ENCODE measurements at regions not wholly inside any gene's neighbourhood (a gene's known extent, or its start where the extent isn't known, plus 50 kb on each side); places are given as distances from the start of the nearest gene placed in this dataset.

GRCh38 chr14:51507511-51507905, 144.2 kb upstream of the FRMD6 start:
- no peak overlapping the region for H3K27ac ChIP-seq (ENCODE audit: low read length)

GRCh38 chr14:51507906-51508511, 143.7 kb upstream of the FRMD6 start:
- Histone ChIP-seq H3K27me3 (ENCODE audit: insufficient read depth, low read length) (no peaks in the 10 kb centered on the region), H3K36me3 (ENCODE audit: insufficient read depth, low read depth, low read length) (no peaks in the 10 kb centered on the region), H3K9ac (ENCODE audit: low read depth, low read length) (no peak overlapping the region), H3K4me3 (ENCODE audit: low read length) (no peak overlapping the region), H3K9me3 (ENCODE audit: insufficient read depth, low read depth, low read length) (no peaks in the 10 kb centered on the region), H3K4me1 (ENCODE audit: insufficient read depth, low read length) (no peaks in the 10 kb centered on the region; the same call in 1 of the 2 replicates), H3K27ac (ENCODE audit: low read length) (no peak overlapping the region)

More at GRCh38 chr14:51507511-51507905, 144.2 kb upstream of the FRMD6 start:
- Histone ChIP-seq H3K36me3 (ENCODE audit: insufficient read depth, low read depth, low read length) (no peaks in the 10 kb centered on the region), H3K4me1 (ENCODE audit: insufficient read depth, low read length) (no peaks in the 10 kb centered on the region; the same call in 1 of the 2 replicates), H3K9ac (ENCODE audit: low read depth, low read length) (no peak overlapping the region), H3K9me3 (ENCODE audit: insufficient read depth, low read depth, low read length) (no peaks in the 10 kb centered on the region), H3K27me3 (ENCODE audit: insufficient read depth, low read length) (no peaks in the 10 kb centered on the region), H3K4me3 (ENCODE audit: low read length) (no peak overlapping the region)

GRCh38 chr14:51511265-51511664, 140.4 kb upstream of the FRMD6 start:
- Histone ChIP-seq H3K36me3 (ENCODE audit: insufficient read depth, low read depth, low read length) (no peaks in the 10 kb centered on the region), H3K4me3 (ENCODE audit: low read length) (no peak overlapping the region)

GRCh38 chr14:51512316-51512715, 139.4 kb upstream of the FRMD6 start:
- H3K9ac ChIP-seq (ENCODE audit: low read depth, low read length): no peak overlapping the region
- H3K9me3 ChIP-seq (ENCODE audit: insufficient read depth, low read depth, low read length): no peaks in the 10 kb centered on the region
- no peaks in the 10 kb centered on the region; the same call in 1 of the 2 replicates for H3K4me1 ChIP-seq (ENCODE audit: insufficient read depth, low read length)
- no peak overlapping the region for H3K4me3 ChIP-seq (ENCODE audit: low read length)
- no peaks in the 10 kb centered on the region for H3K36me3 ChIP-seq (ENCODE audit: insufficient read depth, low read depth, low read length)
- no peaks in the 10 kb centered on the region for H3K27me3 ChIP-seq (ENCODE audit: insufficient read depth, low read length)
- H3K27ac ChIP-seq (ENCODE audit: low read length): no peak overlapping the region

More at GRCh38 chr14:51511265-51511664, 140.4 kb upstream of the FRMD6 start:
- H3K4me1 ChIP-seq (ENCODE audit: insufficient read depth, low read length): no peaks in the 10 kb centered on the region; the same call in 1 of the 2 replicates
- no peak overlapping the region for H3K9ac ChIP-seq (ENCODE audit: low read depth, low read length)
- no peaks in the 10 kb centered on the region for H3K27me3 ChIP-seq (ENCODE audit: insufficient read depth, low read length)
- no peak overlapping the region for H3K27ac ChIP-seq (ENCODE audit: low read length)
- no peaks in the 10 kb centered on the region for H3K9me3 ChIP-seq (ENCODE audit: insufficient read depth, low read depth, low read length)

GRCh38 chr14:51513281-51513680, 138.4 kb upstream of the FRMD6 start:
- Histone ChIP-seq H3K36me3 (ENCODE audit: insufficient read depth, low read depth, low read length) (no peaks in the 10 kb centered on the region), H3K9ac (ENCODE audit: low read depth, low read length) (no peak overlapping the region), H3K27ac (ENCODE audit: low read length) (no peak overlapping the region), H3K27me3 (ENCODE audit: insufficient read depth, low read length) (no peaks in the 10 kb centered on the region), H3K9me3 (ENCODE audit: insufficient read depth, low read depth, low read length) (no peaks in the 10 kb centered on the region), H3K4me1 (ENCODE audit: insufficient read depth, low read length) (no peaks in the 10 kb centered on the region), H3K4me3 (ENCODE audit: low read length) (no peak overlapping the region)

- no peaks in the 10 kb centered on the region for H3K27me3 ChIP-seq (ENCODE audit: insufficient read depth, low read length)
Observed at GRCh38 chr14:51513933-51514332, 137.8 kb upstream of the FRMD6 start.

DNA sequence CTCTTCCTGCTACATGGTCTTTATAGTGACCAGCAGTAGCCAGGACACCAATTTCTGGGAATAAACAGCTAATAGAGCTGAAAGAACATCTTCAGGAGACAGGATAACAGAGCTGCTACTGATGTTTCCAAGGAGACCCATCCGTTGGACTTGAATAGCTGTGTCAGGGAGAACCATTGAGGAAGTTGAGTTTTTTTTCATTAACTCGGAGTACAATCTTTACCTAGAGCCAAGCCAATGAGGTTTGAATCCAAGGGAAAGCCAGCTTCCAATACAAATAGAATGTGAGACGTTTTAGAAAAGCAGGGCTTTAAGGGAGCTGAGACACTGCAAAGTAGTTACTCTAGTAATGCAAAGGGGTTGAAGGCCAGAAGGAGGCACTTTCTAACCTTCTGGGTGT, 136.1 kb upstream of the FRMD6 start:
- Histone ChIP-seq H3K27ac (ENCODE audit: low read length) (no peak overlapping the region), H3K4me1 (ENCODE audit: insufficient read depth, low read length) (no peaks in the 10 kb centered on the region), H3K4me3 (ENCODE audit: low read length) (no peak overlapping the region), H3K27me3 (ENCODE audit: insufficient read depth, low read length) (no peaks in the 10 kb centered on the region), H3K9ac (ENCODE audit: low read depth, low read length) (no peak overlapping the region), H3K36me3 (ENCODE audit: insufficient read depth, low read depth, low read length) (no peaks in the 10 kb centered on the region), H3K9me3 (ENCODE audit: insufficient read depth, low read depth, low read length) (no peaks in the 10 kb centered on the region)

More at GRCh38 chr14:51513933-51514332, 137.8 kb upstream of the FRMD6 start:
- H3K9me3 ChIP-seq (ENCODE audit: insufficient read depth, low read depth, low read length): no peaks in the 10 kb centered on the region
- no peaks in the 10 kb centered on the region for H3K36me3 ChIP-seq (ENCODE audit: insufficient read depth, low read depth, low read length)
- no peak overlapping the region for H3K9ac ChIP-seq (ENCODE audit: low read depth, low read length)
- H3K27ac ChIP-seq (ENCODE audit: low read length): no peak overlapping the region
- no peak overlapping the region for H3K4me3 ChIP-seq (ENCODE audit: low read length)
- H3K4me1 ChIP-seq (ENCODE audit: insufficient read depth, low read length): no peaks in the 10 kb centered on the region

DNA sequence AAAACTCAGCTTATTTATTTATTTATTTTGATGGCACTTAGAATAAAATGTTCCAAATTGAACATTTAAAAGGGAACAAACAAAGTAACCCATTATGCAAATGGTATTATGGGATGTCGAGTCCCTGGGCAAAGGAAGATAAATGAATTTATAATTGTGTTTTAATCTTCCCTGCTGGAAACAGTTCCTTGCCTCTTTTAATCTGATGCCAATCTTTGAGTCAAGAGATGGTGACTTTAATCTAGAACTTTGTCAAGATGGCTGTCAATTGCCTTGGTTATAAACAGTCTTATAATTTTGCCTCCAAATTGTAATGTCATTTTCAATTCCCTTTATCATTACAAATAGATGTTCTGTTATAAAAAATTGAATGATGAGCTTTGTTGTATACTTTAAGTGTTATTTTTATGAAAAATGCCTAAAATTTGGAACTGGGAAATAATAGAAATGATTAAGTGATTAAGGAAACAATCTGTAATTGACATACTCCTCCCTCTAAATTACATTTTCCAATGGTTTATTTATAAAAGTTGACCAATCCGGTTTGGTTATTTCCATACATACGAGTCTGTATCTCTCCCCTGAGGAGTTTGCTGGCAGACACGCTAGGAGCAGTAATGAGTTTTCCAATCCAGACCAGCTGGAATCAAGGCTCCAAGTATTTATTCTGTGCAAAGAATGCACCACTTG, 134.9 kb upstream of the FRMD6 start:
- peaks cover 2% of the 10 kb centered on the region; the same call in 1 of the 2 replicates for H3K4me1 ChIP-seq (ENCODE audit: insufficient read depth, low read length)
- no peak overlapping the region for H3K4me3 ChIP-seq (ENCODE audit: low read length)
- H3K9ac ChIP-seq (ENCODE audit: low read depth, low read length): no peak overlapping the region
- H3K27me3 ChIP-seq (ENCODE audit: insufficient read depth, low read length): no peaks in the 10 kb centered on the region
- H3K27ac ChIP-seq (ENCODE audit: low read length): no peak overlapping the region
- H3K9me3 ChIP-seq (ENCODE audit: insufficient read depth, low read depth, low read length): no peaks in the 10 kb centered on the region
- no peaks in the 10 kb centered on the region for H3K36me3 ChIP-seq (ENCODE audit: insufficient read depth, low read depth, low read length)

DNA sequence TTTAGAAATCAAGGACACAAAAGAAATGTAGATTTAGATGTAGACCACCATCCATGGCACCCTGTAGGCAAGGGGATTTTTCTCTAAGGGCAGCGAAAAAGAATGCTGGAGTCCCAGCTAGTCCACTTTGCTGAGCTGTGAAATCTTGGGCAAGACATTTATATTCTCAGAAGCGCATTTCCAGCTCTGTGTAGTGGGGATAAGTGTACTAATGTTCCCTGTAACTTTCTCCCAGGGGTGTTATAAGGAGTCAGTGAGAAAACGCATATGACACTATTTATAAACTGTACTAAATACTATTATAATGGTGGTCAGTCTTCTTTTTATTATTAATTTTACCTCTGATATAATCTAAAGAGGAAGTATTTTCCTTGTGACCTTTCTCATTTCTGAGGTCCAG, 133.4 kb upstream of the FRMD6 start:
- H3K27ac ChIP-seq (ENCODE audit: low read length): no peak overlapping the region
- H3K9me3 ChIP-seq (ENCODE audit: insufficient read depth, low read depth, low read length): no peaks in the 10 kb centered on the region
- peaks cover 2% of the 10 kb centered on the region; the same call in 1 of the 2 replicates for H3K4me1 ChIP-seq (ENCODE audit: insufficient read depth, low read length)
- H3K4me3 ChIP-seq (ENCODE audit: low read length): no peak overlapping the region
- H3K36me3 ChIP-seq (ENCODE audit: insufficient read depth, low read depth, low read length): no peaks in the 10 kb centered on the region
- H3K27me3 ChIP-seq (ENCODE audit: insufficient read depth, low read length): no peaks in the 10 kb centered on the region
- H3K9ac ChIP-seq (ENCODE audit: low read depth, low read length): no peak overlapping the region

- H3K4me1 ChIP-seq (ENCODE audit: insufficient read depth, low read length): peaks cover 2% of the 10 kb centered on the region; the same call in 1 of the 2 replicates
- H3K36me3 ChIP-seq (ENCODE audit: insufficient read depth, low read depth, low read length): no peaks in the 10 kb centered on the region
- no peaks in the 10 kb centered on the region for H3K9me3 ChIP-seq (ENCODE audit: insufficient read depth, low read depth, low read length)
- H3K4me3 ChIP-seq (ENCODE audit: low read length): no peak overlapping the region
- no peaks in the 10 kb centered on the region for H3K27me3 ChIP-seq (ENCODE audit: insufficient read depth, low read length)
- no peak overlapping the region for H3K27ac ChIP-seq (ENCODE audit: low read length)
- no peak overlapping the region for H3K9ac ChIP-seq (ENCODE audit: low read depth, low read length)
Observed at GRCh38 chr14:51518711-51519110, 133.0 kb upstream of the FRMD6 start.

DNA sequence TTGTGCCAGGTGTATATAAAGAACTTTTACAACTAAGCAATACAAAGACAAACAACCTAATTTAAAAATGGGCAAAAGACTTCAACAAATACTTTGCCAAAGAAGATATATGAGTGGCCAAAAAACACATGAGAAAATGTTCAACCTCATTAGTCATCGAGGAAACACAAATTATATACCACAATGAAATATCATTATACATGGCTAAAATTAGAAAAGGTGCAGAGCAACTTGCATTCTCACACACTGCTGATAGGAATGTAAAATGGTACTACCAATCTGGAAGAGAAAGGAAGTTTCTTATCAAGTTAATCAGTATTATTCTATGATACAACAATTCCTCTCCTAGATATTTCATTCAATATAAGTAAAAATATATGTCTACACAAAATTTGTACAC, 131.6 kb upstream of the FRMD6 start:
- no peaks in the 10 kb centered on the region for H3K27me3 ChIP-seq (ENCODE audit: insufficient read depth, low read length)
- H3K4me1 ChIP-seq (ENCODE audit: insufficient read depth, low read length): peaks cover 2% of the 10 kb centered on the region; the same call in 1 of the 2 replicates
- H3K4me3 ChIP-seq (ENCODE audit: low read length): no peak overlapping the region
- no peak overlapping the region for H3K9ac ChIP-seq (ENCODE audit: low read depth, low read length)
- H3K9me3 ChIP-seq (ENCODE audit: insufficient read depth, low read depth, low read length): no peaks in the 10 kb centered on the region
- no peaks in the 10 kb centered on the region for H3K36me3 ChIP-seq (ENCODE audit: insufficient read depth, low read depth, low read length)
- no peak overlapping the region for H3K27ac ChIP-seq (ENCODE audit: low read length)

DNA sequence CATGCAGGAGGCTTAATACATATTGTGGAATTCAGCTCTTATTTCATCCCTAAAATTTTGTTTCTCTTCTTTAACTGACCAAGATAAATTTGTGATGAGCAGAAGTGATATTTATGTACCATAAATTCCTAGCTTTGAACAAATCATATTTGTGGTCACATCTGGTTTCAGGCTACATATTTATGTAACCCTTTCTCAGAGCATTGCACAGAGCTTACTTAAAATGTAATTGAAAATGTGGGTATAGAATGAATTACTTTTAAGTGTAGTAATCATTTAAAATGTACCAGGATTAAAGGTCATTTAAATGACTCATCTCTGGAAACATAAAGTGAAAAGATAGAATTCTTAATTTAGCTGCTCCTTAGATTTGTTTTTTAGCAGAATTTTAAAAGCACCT, 129.9 kb upstream of the FRMD6 start:
- H3K36me3 ChIP-seq (ENCODE audit: insufficient read depth, low read depth, low read length): no peaks in the 10 kb centered on the region
- peaks cover 2% of the 10 kb centered on the region; the same call in 1 of the 2 replicates for H3K4me1 ChIP-seq (ENCODE audit: insufficient read depth, low read length)
- H3K27me3 ChIP-seq (ENCODE audit: insufficient read depth, low read length): no peaks in the 10 kb centered on the region
- H3K9ac ChIP-seq (ENCODE audit: low read depth, low read length): no peak overlapping the region
- H3K4me3 ChIP-seq (ENCODE audit: low read length): no peak overlapping the region
- H3K27ac ChIP-seq (ENCODE audit: low read length): no peak overlapping the region
- H3K9me3 ChIP-seq (ENCODE audit: insufficient read depth, low read depth, low read length): no peaks in the 10 kb centered on the region
